Body of pancreas (tissue), 4 donors: ENCODE measurements at regions not wholly inside any gene's neighbourhood (a gene's known extent, or its start where the extent isn't known, plus 50 kb on each side); places are given as distances from the start of the nearest gene placed in this dataset.

Source experiments
- CTCF ChIP-seq, 7 experiments: fragments of 450-650 bp in 4 of 7; fragments of 200-600 bp in 3 of 7; sonication (generic) in 3 of 7; IDR thresholded peaks; one replicate each; pipeline ENCODE4 v1.5.1; 2016 to 2019; ENCODE audit warnings: antibody characterized with exemption in 7 of 7
- POLR2A ChIP-seq, 3 donors: fragments of 450-650 bp; IDR thresholded peaks; one replicate each; pipeline ENCODE4 v1.6.1; 2016; ENCODE audit warnings: antibody characterized with exemption in 3 of 3, mild to moderate bottlenecking in 2 of 3

DNA sequence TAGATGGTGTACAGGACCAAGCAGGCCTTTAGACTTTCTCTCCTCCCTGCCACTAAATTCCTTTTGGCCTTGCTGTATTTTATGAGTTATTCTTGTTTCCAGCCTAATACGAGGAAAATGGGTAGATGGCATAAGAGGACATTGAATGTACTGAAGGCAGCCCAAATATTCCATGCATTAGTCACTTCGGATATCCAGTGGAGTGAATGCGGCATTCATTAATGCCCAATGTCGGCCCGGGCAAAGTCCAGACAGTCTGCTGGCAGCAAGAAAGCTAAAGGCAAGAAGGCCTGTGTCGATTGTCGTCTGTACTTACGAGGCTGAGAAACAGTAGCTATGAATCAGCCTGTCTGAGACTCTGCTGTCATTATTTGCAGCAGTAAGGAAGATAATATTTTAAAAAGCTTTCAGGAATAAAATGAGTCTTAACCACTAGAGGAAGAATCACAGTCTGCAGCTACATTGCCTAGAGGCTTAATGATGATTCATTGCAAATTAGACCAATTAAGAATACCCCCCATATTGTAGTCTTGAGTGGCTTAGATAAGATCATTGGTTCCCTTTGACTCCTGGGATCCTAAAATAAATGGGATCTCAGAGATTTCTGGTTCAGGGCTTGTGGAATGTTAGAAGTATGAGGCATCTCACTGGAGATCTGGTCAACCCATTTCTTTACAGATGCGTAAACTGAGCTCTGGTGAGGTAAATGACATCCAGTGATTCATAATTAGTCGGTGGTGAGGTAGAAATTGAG lies 534.1 kb upstream of the JAG1 start:
- TF ChIP-seq CTCF (IDR thresholded peaks at IDR 0.05), result no peak
- TF ChIP-seq POLR2A (IDR thresholded peaks at IDR 0.05), result no peak
